HG02642 (cell line): ENCODE measurements at regions not wholly inside any gene's neighbourhood (a gene's known extent, or its start where the extent isn't known, plus 50 kb on each side); places are given as distances from the start of the nearest gene placed in this dataset.

ENCODE experiments used
- ATAC-seq: cut with Tn5 transposase; IDR thresholded peaks from one replicate; pipeline ENCODE4 v1.9.1; 2021; ENCODE audit warnings: mild to moderate bottlenecking; ENCODE audit not compliant: unreplicated experiment, poor library complexity

GRCh38 chr4:158013858-158014257 is 159.0 kb downstream of the GASK1B start:
- no peak for ATAC-seq

GRCh38 chr4:158010361-158010760 is 162.5 kb downstream of the GASK1B start:
- no peak for ATAC-seq

GRCh38 chr4:158008551-158009218 is 164.1 kb downstream of the GASK1B start:
- ATAC-seq = no peak

GRCh38 chr4:158007566-158007965 is 165.3 kb downstream of the GASK1B start:
- ATAC-seq = no peak

- ATAC-seq = no peak
These were observed 165.8 kb downstream of the GASK1B start for GRCh38 chr4:158006990-158007389.

GRCh38 chr4:158005021-158005420 is 167.8 kb downstream of the GASK1B start:
- ATAC-seq = no peak

GRCh38 chr4:158004101-158004500 is 168.7 kb downstream of the GASK1B start:
- no peak for ATAC-seq

GRCh38 chr4:158003212-158003611 is 169.6 kb downstream of the GASK1B start:
- ATAC-seq = no peak

- no peak for ATAC-seq
These were observed 170.7 kb downstream of the GASK1B start for GRCh38 chr4:158002173-158002572.

- no peak for ATAC-seq
These were observed 171.1 kb downstream of the GASK1B start for GRCh38 chr4:158001756-158002155.

- no peak for ATAC-seq
These were observed 173.1 kb downstream of the GASK1B start for GRCh38 chr4:157999723-158000122.

GRCh38 chr4:157997296-157997695 is 175.5 kb downstream of the GASK1B start:
- ATAC-seq = no peak

GRCh38 chr4:157996061-157997028 is 176.5 kb downstream of the GASK1B start:
- no peak for ATAC-seq

GRCh38 chr4:157994863-157995262 is 178.0 kb downstream of the GASK1B start:
- ATAC-seq = no peak

- no peak for ATAC-seq
These were observed 179.6 kb downstream of the GASK1B start for GRCh38 chr4:157992948-157993839.

GRCh38 chr4:157992038-157992705 is 180.7 kb downstream of the GASK1B start:
- ATAC-seq = peak; percentile 53

GRCh38 chr4:157988641-157989040 is 184.2 kb downstream of the GASK1B start:
- no peak for ATAC-seq

GRCh38 chr4:157984285-157984911 is 188.4 kb downstream of the GASK1B start:
- ATAC-seq = no peak

GRCh38 chr4:157983300-157983699 is 189.5 kb downstream of the GASK1B start:
- ATAC-seq = no peak
